HG03097 (cell line): ENCODE measurements at regions not wholly inside any gene's neighbourhood (a gene's known extent, or its start where the extent isn't known, plus 50 kb on each side); places are given as distances from the start of the nearest gene placed in this dataset.
"Not testable (repeated sequence)": the region's sequence is repeated elsewhere in the genome, so short reads cannot be mapped to it uniquely, and the experiment has no call there.

Experiments
- ATAC-seq: cut with Tn5 transposase; IDR thresholded peaks from one replicate; pipeline ENCODE4 v1.9.1; 2021; ENCODE audit not compliant: unreplicated experiment, low FRiP score

DNA sequence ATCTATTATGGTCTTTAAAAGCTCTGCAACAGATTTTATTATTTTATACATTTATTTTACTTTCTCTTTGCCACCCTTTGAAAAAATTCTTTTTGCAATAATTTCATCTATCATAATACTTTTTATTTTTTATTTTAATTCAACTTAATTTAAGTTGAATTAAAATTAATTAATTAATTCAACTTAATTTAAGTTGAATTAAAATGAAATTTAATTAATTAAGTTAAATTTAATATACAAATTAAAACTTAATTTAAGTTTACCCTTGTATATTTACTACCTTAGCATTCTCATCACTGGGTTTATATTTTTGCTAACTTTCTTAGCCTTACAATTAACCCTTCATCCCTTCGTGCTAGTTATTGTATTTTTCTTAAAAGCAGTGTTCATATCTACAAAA is 301.4 kb downstream of the SLITRK5 start:
- no peak for ATAC-seq

DNA sequence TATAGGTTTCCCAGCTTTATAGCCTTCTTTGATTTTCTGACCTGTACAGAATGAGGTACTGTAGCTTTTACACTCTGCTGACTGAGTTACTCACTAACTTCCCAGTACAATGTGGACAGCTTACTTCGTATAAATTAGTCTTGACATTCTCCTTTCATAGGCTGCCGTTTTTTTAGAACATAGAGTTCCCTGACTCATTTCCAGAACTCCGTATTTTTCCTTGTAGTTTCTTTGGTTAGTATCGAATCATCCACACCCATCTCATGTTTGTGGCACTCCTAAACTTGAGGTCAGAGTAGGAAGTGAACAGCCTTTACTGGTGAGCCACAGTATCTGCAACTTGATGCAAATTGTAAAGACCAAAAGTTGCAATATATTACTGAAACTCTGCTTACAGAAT is 303.9 kb downstream of the SLITRK5 start:
- ATAC-seq, result no peak

DNA sequence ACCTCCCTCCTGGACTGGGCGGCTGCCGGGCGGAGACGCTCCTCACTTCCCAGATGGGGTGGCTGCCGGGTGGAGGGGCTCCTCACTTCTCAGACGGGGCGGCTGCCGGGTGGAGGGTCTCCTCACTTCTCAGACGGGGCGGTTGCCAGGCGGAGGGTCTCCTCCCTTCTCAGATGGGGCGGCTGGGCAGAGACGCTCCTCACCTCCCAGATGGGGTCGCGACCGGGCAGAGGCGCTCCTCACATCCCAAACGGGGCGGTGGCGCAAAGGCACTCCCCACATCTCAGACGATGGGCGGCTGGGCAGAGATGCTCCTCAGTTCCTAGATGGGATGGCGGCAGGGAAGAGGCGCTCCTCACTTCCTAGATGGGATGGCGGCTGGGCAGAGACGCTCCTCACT is 305.5 kb downstream of the SLITRK5 start:
- not testable (repeated sequence) for ATAC-seq

DNA sequence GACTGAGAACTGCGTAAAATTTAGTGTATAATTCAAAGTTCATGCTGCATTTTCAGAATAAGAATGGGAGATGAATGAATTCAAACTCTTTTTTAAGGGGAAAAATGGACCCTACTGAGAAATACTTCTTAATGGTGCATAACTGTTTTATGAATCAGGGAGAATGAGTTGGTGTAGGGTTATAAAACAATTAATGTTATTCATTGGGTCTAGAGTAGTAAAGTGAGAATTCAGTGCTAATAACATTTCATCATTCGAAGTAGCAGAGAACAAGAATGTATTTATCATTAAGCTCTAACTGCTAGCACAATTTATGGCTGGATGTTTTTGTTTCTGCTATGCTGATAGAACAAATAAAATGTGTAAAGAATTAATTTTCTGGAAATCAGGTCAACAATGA is 310.2 kb downstream of the SLITRK5 start:
- ATAC-seq, result no peak

DNA sequence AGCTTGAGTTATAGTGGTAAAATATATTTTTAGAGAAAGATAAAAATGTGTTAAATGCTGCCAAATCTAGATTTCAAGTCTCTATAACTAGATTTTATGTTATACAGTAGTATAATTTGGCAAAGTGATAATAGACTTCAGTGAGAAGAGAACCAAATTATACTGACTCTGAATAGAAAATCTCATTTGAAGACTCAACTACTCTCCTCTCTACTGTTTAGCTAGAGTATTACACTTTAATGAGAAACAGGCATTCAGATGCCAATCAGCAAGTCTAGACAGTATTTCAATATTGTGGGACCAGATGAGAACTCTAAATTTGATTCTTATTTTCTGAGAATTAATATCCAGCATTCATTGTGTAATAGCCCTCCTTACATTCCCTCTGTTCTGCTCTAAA is 311.2 kb downstream of the SLITRK5 start:
- ATAC-seq, result no peak

DNA sequence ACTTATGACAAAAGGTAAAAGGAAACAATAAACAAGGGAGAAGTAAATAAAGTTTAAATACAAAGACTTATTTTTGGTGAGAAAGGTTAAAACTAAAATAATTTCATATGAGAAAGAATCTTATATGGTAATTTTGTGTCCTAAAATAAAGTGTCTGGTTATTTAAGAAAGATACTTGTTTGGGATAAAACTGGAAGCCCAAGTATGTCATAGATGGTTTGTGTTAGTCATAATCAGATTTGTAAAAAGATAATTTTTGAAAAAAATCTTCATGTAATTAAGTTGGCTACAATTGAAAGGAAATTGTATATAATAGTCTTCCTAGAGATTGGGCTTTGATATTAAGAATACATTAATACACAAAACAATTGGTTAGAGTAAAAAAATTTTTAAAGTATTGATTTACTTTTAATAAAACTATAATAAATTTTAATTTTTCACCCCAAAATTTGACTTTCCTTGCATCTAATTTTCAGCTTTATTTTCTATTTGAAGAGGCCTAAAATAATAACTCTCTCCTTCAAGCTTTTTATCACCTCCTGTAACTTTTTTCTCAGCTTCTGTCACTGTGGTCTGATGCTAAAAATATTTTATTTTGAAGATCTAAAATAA is 315.6 kb downstream of the SLITRK5 start:
- no peak for ATAC-seq

DNA sequence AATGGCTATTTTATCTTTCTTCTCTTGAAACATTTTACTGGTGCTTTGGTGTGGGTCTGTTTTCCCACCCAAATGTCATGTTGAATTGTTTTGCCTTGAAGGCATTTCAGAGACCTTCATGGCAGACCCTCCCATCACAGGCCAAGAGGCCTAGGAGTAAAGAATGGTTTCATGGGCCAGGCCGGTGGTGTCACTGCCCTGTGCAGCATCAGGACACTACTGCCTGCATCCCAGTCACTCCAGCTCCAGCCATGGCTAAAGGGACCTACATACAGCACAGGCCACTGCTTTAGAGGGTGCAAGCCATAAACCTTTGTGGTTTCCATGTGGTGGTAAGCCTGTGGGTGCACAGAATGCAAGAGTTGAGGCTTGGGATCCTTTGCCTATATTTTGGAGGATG is 326.9 kb downstream of the SLITRK5 start:
- no peak for ATAC-seq

DNA sequence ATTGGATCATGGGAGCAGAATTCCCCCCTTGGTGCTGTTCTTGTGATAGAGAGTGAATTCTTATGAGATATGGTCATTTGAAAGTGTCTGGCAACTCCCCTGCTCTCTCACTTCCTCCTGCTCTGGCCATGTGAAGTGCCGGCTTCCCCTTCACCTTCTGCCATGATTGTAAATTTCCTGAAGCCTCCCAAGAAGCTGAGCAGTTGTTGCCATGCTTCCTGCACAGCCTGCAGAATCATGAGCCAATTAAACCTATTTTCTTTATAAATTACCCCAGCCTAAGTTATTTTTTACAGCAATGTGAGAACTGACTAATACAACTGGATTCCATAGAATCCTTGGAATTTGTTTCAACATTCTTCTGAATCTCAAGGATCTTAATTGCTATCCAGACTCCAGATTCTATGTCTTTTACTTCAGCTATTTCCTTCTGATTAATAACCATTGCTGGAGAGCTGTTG is 328.1 kb downstream of the SLITRK5 start:
- ATAC-seq, result no peak

DNA sequence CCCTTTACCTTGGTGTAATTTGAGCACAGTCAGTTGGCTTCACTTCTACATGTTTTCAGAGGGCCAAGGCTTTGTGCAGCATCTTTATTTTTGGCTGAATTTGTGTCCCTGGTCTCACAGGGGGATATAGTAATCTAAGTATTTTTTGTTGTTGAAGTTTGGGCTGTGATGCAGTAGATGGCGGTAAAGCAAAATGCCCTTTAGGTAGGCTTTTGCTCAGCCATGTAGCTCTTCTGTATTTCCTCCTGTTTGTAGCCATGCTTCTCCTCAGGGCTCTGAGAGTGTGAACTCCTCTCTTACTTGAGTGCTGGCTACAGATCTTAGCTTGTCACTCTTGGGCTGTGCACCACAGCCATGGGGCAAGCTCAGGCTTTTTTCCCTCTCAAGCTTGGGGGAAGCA is 328.6 kb downstream of the SLITRK5 start:
- ATAC-seq, result no peak

DNA sequence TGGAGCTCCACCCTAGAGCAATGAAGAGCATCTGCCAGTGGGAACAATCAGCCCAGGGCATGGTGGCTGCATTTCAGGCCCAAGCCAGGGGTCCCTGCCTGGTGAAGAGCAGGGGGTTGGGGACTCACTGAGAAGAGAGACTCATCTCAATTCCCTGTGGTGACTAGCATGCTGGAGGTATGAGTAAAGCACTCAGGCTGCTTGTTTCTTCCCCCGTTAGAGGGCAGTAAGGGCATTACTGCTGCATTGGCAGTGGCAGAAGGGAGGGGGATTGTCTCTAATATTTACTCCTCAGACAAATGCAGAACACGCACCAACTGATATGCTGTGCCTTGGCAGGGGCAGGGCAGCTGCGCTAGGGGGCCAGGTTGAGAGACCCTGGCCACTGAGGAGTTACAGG is 329.1 kb downstream of the SLITRK5 start:
- no peak for ATAC-seq

DNA sequence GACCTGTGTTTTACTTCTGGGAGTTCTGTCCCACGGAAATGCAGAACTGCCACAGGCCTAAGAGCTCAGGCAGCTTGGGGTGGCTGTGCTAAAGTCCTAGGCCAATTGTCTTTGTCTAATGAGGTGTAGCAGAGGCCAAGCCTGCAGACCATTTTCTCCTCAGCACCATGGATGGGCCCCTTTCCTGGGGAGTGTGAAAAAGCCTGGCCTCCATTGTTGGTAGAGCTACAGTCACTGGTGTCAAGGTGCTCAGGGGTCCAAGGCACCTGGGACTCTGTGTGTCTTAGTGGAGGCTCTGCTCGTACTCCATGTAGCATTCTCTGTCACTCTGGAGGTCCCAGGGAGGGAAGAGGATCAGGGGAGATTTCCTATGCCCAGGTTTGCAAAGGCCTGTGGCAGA is 329.6 kb downstream of the SLITRK5 start:
- no peak for ATAC-seq

DNA sequence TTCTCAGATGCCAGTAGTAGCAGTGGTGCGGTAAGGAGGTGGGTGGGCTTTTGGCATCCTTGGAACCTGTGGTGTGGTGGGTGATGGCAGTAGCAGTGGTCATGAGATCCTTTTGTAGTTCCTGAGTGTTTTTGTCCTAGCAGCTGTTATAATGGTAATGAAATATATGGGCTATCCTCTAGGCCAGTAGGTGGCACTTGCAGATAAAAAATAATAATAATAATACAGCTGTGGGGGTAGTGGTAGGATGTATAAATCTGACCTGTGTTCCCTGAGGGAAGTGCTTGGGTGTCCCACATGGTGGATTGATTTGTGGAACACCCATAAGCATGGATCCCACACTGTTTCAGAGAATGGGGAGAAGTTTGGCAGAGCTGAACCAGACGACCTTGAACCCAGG is 334.0 kb downstream of the SLITRK5 start:
- ATAC-seq, result no peak

DNA sequence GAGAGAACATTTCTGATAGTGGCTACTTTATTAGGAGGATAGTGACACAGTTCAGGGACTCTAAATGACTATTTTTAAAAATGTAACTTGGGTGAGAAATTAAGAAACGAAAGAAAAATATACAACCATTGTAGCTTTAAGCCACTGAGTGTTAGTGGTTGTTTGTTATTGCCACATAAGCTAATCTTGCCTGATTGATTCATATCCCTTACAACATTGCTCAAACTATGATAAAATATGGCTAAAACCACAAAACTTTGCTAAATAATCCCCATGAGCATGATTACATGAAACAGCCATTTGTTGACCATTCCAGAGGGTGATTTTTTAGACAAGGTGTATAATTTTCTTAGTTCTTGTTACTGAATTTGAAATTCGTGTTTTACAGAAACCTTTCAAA is 343.4 kb downstream of the SLITRK5 start:
- ATAC-seq, result no peak

DNA sequence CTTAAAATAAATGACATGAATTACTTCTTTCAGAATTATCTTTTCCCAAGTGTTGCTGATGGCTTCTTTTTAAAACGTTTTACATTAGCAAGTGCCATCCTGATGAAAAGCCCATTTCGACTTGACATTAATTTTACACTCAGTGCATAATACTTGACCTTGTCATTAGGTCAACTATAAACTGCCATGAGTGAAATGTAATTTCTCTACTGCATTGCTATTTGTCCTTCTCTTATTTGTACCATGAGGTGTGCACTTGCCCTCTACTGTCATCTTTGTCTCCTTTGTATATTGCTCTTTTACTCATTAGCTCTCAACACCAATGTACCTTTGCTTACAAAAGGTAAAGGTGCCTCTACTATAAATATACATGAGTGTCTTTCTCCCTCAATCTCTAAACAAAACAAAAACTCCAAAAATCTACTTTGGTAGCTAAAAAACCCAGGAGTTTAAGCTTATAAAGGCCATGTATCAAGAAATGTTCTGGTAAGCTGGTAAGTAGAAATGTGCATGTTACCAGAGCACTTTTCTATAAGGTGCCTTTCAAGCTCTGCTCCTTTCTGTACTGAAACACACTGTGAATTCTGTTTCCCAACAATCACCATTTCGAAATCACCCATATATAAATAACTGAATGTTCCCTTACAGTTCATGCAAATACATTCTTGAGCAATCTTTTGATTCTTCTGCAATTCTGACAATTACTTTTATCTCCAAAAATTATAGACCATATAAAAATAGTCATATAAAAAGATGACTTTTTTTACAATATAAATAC is 351.4 kb downstream of the SLITRK5 start:
- ATAC-seq, result no peak

DNA sequence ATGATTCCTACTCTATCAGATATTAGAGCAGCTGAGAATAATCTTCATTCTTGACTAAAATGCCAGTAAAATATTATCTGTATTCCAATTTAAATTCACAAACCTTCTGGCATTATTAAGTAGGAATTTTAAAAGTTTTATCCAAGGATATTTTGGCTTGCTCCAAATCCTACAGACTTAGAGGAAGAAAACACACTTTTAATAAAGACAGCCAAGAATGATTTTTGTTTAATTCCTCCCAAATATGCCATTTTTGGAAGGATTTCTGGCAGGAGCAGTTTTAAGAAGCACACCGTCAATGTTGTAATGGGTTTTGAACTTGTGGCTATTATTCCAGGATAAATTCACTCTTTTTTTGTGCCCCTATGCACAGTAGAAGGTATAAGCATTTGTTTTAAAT is 355.1 kb downstream of the SLITRK5 start:
- no peak for ATAC-seq

DNA sequence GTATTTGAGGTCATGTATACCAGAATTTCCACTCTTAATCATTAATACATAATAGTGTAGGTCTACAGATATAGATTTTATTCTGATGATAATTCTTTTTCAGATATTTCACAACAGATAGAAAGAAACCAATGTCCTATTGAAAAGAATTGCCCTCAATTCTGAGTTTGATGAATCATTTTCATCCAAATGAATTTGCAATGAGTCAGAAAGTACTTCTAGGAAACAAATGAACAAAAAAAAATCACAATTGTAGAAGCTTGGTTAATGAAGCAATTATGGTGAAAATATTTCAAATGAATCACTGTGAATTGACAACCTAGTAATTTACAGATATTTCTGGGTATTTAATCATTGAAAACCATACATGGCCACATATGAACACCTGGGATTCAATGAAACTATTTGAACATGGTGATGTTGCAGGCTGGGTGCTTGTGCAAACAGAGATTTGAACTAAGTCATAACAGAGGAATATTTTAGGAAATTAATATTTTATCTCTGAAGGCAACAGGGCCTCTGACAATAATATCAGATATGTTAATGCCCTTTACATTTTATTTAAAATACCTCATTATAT is 360.9 kb downstream of the SLITRK5 start:
- ATAC-seq, result no peak

DNA sequence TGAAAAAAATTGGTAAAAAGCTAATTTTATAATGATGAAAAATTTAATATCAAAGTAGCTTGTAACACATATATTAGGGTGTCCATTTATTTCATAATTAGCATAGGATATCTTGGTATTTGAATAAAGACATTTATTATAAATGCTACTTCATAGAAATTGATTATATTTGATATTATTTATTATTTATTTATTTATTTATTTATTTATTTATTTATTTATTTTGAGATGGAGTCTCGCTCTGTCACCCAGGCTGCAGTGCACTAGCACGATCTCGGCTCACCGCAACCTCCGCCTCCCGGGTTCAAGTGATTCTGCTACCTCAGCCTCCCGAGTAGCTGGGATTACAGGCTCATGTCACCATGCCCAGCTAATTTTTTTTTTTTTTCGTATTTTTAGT is 365.0 kb downstream of the SLITRK5 start:
- ATAC-seq, result not testable (repeated sequence)

DNA sequence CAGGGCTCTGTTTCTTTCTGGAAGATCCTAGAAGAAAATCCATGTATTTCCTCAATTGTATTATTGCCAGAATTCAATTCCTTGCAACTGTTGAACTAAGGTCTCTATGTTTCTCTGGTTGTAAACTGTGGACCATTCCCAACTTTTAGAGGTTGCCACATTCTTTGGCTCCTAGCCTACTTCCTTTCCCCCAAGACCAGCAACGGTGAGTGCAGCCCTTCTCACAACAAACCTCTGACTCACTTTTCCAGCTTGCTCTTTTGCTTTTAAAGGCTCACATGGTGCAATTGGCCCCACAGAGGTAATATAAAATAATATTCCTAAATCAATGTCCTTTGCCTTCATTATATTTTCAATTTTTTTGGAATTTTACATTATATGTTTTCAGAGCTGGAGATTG is 371.3 kb downstream of the SLITRK5 start:
- ATAC-seq, result no peak

DNA sequence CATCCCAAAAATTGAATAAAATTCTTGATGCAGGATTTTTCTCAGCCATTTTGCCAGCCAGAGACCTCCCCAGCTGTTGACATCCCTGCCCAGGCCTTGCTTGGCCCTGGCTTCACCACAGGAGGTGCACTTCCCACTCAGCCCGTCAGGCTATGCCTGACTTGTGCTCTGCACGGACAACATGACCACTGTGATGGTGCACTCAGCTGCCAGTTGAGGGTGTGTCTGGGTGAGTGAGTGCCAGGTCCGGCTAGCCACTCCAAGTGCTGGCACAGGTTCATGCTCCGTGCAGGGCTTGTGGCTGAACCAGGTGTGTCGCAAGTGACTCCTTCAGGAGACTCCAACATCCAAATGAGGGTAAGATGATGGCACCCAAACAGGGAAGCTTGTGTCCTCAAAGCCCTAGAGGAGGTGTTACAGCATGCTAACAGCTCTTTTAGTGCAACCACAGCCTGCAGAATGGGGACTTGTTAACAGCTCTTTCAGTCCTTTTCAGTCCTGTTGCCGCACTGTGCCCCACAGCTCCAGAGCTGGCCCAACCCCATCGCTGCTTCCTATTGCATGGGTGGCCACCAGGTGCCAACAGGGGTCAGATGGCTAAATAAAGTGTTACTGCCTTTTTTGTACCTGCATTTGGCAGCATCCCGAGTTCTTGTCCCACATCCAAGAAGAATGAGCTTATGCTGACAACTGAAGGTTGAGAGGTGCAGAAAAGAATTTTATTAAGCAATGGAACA is 380.7 kb downstream of the SLITRK5 start:
- ATAC-seq, result no peak

DNA sequence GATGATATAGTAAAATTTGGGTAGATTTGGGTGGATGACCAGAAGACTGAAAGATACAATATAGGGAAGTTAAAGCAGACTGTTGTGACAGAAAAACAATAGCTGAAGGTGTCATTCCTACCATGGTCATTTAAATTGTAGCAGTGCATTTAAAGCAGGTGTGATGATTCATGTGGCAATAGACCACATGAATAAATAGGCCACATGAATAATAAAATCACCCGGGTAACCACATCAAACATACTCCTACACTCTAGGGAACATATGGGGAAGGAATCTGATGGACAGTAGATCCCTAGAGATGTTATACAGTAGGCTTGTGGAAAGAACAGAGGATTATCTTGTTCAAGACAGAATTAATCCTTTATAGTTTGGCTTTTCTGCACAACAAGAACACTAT is 392.6 kb downstream of the SLITRK5 start:
- ATAC-seq, result no peak

DNA sequence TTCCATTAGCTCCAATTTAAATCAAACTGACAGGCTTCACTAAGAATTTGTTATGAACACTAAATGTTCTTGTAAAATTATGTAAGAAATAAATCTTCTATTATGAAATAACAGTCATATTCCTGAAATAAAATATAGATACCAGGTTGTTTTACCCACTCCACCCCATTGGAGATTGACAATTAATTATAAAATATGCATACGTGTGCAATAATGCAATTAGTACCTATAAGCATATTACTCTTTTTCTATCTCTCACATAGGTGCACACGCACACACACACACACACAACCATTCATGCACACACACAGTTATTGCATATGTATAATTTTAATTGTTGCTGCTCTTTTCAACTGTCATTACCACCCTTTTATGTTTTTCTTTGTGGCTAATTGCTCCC is 395.7 kb downstream of the SLITRK5 start:
- ATAC-seq, result no peak
